Right renal cortex interstitium (tissue), 3 donors: ENCODE measurements at regions not wholly inside any gene's neighbourhood (a gene's known extent, or its start where the extent isn't known, plus 50 kb on each side); places are given as distances from the start of the nearest gene placed in this dataset.

Experiments used
- DNase-seq, 3 donors: peaks; one replicate each; pipeline ENCODE4 v3.0.0-alpha.2; 2013; ENCODE audit warnings: low read depth in 3 of 3, low spot score in 2 of 3

- DNase-seq, result peak; percentile 63 to 78 (median 70)
Observed at GRCh38 chr11:95556342-95557163, 233.0 kb downstream of the FAM76B start.

- DNase-seq, result no peak
Observed at GRCh38 chr11:95556011-95556341, 233.6 kb downstream of the FAM76B start.

- DNase-seq, result no peak
Observed at GRCh38 chr11:95554911-95555310, 234.7 kb downstream of the FAM76B start.

- no peak for DNase-seq
Observed at GRCh38 chr11:95549301-95549700, 240.3 kb downstream of the FAM76B start.

- no peak for DNase-seq
Observed at GRCh38 chr11:95548416-95548815, 241.2 kb downstream of the FAM76B start.

GRCh38 chr11:95547976-95548375 lies 241.6 kb downstream of the FAM76B start:
- DNase-seq, result no peak

- no peak for DNase-seq
Observed at GRCh38 chr11:95547186-95547585, 242.4 kb downstream of the FAM76B start.

- DNase-seq, result no peak
Observed at GRCh38 chr11:95545116-95545875, 244.3 kb downstream of the FAM76B start.

- DNase-seq, result no peak
Observed at GRCh38 chr11:95544095-95544856, 245.3 kb downstream of the FAM76B start.

GRCh38 chr11:95542868-95543551 lies 246.6 kb downstream of the FAM76B start:
- no peak for DNase-seq

GRCh38 chr11:95541715-95542114 lies 247.9 kb downstream of the FAM76B start:
- DNase-seq, result no peak

GRCh38 chr11:95536047-95536690 lies 253.4 kb downstream of the FAM76B start:
- no peak for DNase-seq

GRCh38 chr11:95534809-95535208 lies 254.8 kb downstream of the FAM76B start:
- no peak for DNase-seq

GRCh38 chr11:95534226-95534625 lies 255.4 kb downstream of the FAM76B start:
- DNase-seq, result no peak

- DNase-seq, result no peak
Observed at GRCh38 chr11:95531116-95531515, 258.5 kb downstream of the FAM76B start.

- DNase-seq, result no peak
Observed at GRCh38 chr11:95524314-95525036, 265.1 kb downstream of the FAM76B start.

GRCh38 chr11:95522874-95523273 lies 266.7 kb downstream of the FAM76B start:
- DNase-seq, result no peak

GRCh38 chr11:95521862-95522261 lies 267.7 kb downstream of the FAM76B start:
- DNase-seq, result no peak

GRCh38 chr11:95521133-95521542 lies 268.4 kb downstream of the FAM76B start:
- no peak for DNase-seq
